Lower lobe of right lung (tissue), 2 donors: ENCODE measurements at regions not wholly inside any gene's neighbourhood (a gene's known extent, or its start where the extent isn't known, plus 50 kb on each side); places are given as distances from the start of the nearest gene placed in this dataset.

ENCODE experiments used
- ATAC-seq, 2 donors: fragments of 200-7000 bp; cut with Tn5 transposase; one replicate each; pipeline ENCODE4 v1.9.1; 2020 to 2022; ENCODE audit warnings: mild to moderate bottlenecking in 2 of 2, moderate library complexity in 2 of 2
- DNase-seq: peaks from one replicate; pipeline ENCODE4 v3.0.0-alpha.2; 2020
- H3K27ac ChIP-seq: fragments of 200-600 bp; one replicate; pipeline ENCODE4 v1.8.0; 2022
- H3K27me3 ChIP-seq: fragments of 200-600 bp; one replicate; pipeline ENCODE4 v1.8.0; 2022; ENCODE audit warnings: low read depth
- H3K36me3 ChIP-seq: fragments of 200-600 bp; one replicate; pipeline ENCODE4 v1.8.0; 2022; ENCODE audit warnings: mild to moderate bottlenecking
- H3K4me1 ChIP-seq: fragments of 200-600 bp; one replicate; pipeline ENCODE4 v1.8.0; 2022
- H3K4me3 ChIP-seq: fragments of 200-600 bp; one replicate; pipeline ENCODE4 v1.8.0; 2022; ENCODE audit warnings: mild to moderate bottlenecking
- H3K9me3 ChIP-seq: fragments of 200-600 bp; one replicate; pipeline ENCODE4 v1.8.0; 2022
- intact Hi-C: fragments of 100-400 bp; cut with DNase I; formaldehyde crosslinking; loops from one replicate; pipeline ENCODE4 v1.11.0; 2022
- TF ChIP-seq, protein P1 (sequence below): fragments of 200-600 bp; IDR thresholded peaks from one replicate; pipeline ENCODE4 v1.8.0; 2022; ENCODE audit warnings: antibody characterized with exemption, mild to moderate bottlenecking
- donor health status: DM: no; HTN: yes; CAD: no; lungs with severe emphysema.

DNA sequence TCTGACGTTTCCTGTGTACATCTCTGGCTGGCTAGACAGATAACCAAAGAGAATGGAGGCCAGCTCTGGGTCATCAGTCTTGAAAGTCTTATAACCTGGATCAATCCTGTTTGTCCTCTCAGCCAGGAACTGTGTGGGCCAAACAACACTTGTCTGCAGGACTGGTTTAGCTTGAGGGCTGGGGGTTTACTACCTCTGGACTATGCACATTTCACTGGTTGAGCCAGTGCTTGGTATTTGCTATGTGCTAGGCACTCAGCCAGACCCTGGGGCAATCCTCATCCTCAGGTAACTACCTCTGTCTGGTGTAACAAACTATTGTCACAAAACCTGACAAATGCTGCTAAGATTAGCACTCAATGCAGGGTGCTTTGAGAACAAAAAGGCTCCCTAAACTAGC, 169.7 kb downstream of the HAUS1 start:
- TF ChIP-seq, protein P1, sequence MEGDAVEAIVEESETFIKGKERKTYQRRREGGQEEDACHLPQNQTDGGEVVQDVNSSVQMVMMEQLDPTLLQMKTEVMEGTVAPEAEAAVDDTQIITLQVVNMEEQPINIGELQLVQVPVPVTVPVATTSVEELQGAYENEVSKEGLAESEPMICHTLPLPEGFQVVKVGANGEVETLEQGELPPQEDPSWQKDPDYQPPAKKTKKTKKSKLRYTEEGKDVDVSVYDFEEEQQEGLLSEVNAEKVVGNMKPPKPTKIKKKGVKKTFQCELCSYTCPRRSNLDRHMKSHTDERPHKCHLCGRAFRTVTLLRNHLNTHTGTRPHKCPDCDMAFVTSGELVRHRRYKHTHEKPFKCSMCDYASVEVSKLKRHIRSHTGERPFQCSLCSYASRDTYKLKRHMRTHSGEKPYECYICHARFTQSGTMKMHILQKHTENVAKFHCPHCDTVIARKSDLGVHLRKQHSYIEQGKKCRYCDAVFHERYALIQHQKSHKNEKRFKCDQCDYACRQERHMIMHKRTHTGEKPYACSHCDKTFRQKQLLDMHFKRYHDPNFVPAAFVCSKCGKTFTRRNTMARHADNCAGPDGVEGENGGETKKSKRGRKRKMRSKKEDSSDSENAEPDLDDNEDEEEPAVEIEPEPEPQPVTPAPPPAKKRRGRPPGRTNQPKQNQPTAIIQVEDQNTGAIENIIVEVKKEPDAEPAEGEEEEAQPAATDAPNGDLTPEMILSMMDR: no peak
- Histone ChIP-seq H3K4me3 (no peak overlapping the region), H3K9me3 (no peaks in the 10 kb centered on the region), H3K4me1 (no peaks in the 10 kb centered on the region), H3K27me3 (no peaks in the 10 kb centered on the region), H3K36me3 (peaks cover 3% of the 10 kb centered on the region), H3K27ac (no peak overlapping the region)
- ATAC-seq: no peak
- DNase-seq: no peak
- intact Hi-C loops: no loop called here

DNA sequence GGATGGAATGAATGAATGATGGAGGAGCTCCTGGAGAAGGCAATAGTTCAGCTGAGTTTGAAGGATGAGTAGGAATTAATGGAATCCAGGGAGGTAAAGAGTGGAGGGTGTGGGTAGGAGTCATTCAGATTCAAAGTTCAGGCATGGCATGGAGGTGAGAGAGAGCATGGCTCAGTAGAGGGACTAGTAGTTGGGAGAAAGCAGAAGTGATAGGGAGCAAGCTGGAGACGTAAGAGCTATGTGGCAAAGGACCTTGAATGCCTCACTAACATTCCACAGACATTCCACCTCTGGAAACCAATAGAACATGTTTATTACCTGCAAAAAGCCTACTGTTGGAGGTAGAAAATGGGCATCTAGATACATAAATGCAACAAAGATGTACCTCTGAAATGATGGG, 170.1 kb downstream of the HAUS1 start:
- H3K27me3 ChIP-seq: no peaks in the 10 kb centered on the region
- intact Hi-C loops: no loop called here
- ATAC-seq: no peak
- TF ChIP-seq, protein P1: no peak
- H3K4me1 ChIP-seq: no peaks in the 10 kb centered on the region
- H3K36me3 ChIP-seq: no peaks in the 10 kb centered on the region
- H3K4me3 ChIP-seq: no peak overlapping the region
- DNase-seq: no peak
- H3K27ac ChIP-seq: no peak overlapping the region
- H3K9me3 ChIP-seq: no peaks in the 10 kb centered on the region

DNA sequence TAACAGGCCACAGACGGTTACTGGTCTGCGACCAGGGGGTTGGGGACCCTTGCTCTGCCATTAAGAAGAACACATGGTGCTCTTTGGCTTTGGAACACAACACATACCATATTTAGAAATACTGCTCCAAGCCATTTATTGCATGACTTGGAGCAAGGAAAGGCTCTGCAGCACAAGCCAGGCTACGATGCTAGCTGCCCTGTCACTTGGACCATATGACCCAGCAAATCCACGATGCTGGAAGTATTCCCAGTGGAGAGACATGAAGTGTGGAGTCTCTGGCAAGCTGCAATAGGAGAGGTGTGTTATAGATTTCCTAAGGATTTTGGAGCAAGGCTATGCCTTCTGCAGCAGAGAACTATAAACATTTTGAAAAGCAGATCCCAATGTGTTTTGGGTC, 171.2 kb downstream of the HAUS1 start:
- Histone ChIP-seq H3K27me3 (no peaks in the 10 kb centered on the region), H3K36me3 (no peaks in the 10 kb centered on the region), H3K4me1 (no peaks in the 10 kb centered on the region), H3K27ac (no peak overlapping the region), H3K9me3 (no peaks in the 10 kb centered on the region), H3K4me3 (no peak overlapping the region)
- intact Hi-C loops: no loop called here
- TF ChIP-seq, protein P1: no peak
- ATAC-seq: no peak
- DNase-seq: no peak

DNA sequence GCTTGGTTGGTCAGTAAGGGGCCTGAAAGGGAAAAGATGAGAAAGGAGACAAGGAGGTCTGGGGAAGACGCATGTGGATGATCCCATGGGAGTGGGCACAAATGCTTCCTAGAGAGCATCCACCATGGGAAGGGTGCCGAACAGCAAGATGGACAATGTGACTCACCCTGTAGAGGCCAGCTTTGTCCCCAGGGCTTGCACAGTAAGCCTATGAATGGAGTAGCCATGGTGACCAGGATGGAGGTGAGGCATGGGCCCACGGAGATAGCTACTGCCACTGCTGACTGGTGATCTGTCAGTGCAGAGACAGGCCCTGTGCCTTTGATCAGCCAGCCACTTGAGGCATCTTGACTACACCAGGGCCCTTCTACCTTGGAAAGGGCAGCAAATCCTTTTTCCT, 172.6 kb downstream of the HAUS1 start:
- no peak for ATAC-seq
- intact Hi-C loops: no loop called here

DNA sequence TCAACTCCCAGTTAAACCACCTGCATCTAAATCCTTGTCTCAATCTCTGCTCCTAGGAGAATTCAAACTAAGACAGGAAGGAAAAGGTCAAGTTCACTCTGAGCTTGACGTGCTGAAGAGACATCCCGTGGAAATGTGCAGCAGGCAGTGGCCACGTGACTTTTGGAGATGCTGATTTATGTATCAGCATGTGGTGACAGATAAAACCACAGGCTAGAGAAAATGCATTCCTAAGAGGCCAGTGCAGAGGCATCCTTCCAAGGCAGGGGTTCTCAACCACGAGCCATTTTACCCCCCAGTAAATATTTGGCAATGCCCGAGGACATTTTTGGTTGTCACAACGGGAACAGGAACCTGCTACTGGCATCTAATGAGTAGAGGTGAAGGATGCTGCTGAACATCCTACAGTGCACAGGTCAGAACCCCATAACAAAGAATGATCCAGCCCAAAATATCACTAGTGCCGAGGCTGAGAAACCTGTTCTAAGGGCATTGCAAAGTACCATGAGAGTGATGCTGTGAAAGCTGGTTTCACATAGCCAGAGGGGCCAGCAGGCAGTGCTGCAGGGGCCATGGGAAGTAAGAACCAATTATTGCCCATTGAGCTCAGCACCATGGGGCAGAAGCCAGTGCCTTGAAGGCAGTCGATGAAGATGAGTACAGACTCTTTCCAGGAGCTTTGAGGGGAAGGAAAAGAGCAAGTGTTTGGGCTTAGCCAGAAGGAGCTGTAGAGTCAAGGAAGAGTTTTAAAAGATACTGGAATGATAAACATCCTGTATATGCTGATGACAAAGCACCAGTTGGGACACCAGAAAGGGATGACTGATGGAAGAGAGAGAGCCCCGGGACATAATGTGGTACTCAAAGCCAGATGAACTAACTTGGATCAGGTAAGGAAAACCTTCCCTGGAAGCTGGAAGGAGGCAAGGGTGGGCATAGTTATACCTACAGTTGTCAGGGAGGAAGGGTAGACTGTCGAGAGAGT, 174.6 kb downstream of the HAUS1 start:
- intact Hi-C loops: no loop called here
- no peak overlapping the region for H3K4me3 ChIP-seq
- no peak overlapping the region for H3K27ac ChIP-seq
- H3K4me1 ChIP-seq: no peaks in the 10 kb centered on the region
- DNase-seq (no peak), ATAC-seq (no peak)
- H3K27me3 ChIP-seq: no peaks in the 10 kb centered on the region
- H3K36me3 ChIP-seq: no peaks in the 10 kb centered on the region
- no peaks in the 10 kb centered on the region for H3K9me3 ChIP-seq
- TF ChIP-seq, protein P1: no peak

More for the DNA sequence above, 172.6 kb downstream of the HAUS1 start:
- Histone ChIP-seq H3K9me3 (no peaks in the 10 kb centered on the region), H3K36me3 (no peaks in the 10 kb centered on the region), H3K4me1 (no peaks in the 10 kb centered on the region), H3K4me3 (no peak overlapping the region), H3K27me3 (no peaks in the 10 kb centered on the region), H3K27ac (no peak overlapping the region)
- TF ChIP-seq, protein P1: no peak
- DNase-seq: no peak
